Keratinocyte (primary cell): ENCODE measurements at regions not wholly inside any gene's neighbourhood (a gene's known extent, or its start where the extent isn't known, plus 50 kb on each side); places are given as distances from the start of the nearest gene placed in this dataset.

ENCODE experiments used
- DNase-seq: peaks from one replicate; pipeline ENCODE4 v3.0.0-alpha.2; 2011; ENCODE audit warnings: low read depth, missing footprints, low spot score
- FAIRE-seq: peaks from 2 replicates; lab custom pipeline; 2011; peaks lifted over from hg19 to GRCh38; lab: Jason Lieb, UNC
- H2AFZ ChIP-seq: 2 replicates; pipeline ENCODE4 v1.6.0; 2012; ENCODE audit warnings: low read length, control low read depth, inconsistent platforms; ENCODE audit not compliant: control insufficient read depth
- H3K27ac ChIP-seq: 2 replicates; pipeline ENCODE4 v1.5.1; 2011; ENCODE audit warnings: low read length; ENCODE audit not compliant: control insufficient read depth, insufficient read depth
- H3K27me3 ChIP-seq: 3 replicates; pipeline ENCODE4 v1.6.0; 2011; ENCODE audit warnings: low read length; ENCODE audit not compliant: control insufficient read depth, insufficient read depth; ENCODE audit errors: extremely low read depth
- H3K36me3 ChIP-seq, 2 experiments: 2 replicates in 1 of 2; 3 replicates in 1 of 2; pipeline ENCODE4 v1.5.1; 2011; ENCODE audit warnings: low read length in 2 of 2, mild to moderate bottlenecking in 1 of 2; ENCODE audit not compliant: control insufficient read depth in 2 of 2, insufficient read depth in 2 of 2; ENCODE audit errors: extremely low read depth in 1 of 2
- H3K4me1 ChIP-seq: 3 replicates; pipeline ENCODE4 v1.5.1; 2011; ENCODE audit warnings: low read length; ENCODE audit not compliant: control insufficient read depth, insufficient read depth; ENCODE audit errors: extremely low read depth
- H3K4me2 ChIP-seq: 3 replicates; pipeline ENCODE4 v1.6.0; 2011; ENCODE audit warnings: low read depth, low read length; ENCODE audit not compliant: control insufficient read depth, insufficient read depth; ENCODE audit errors: extremely low read depth
- H3K4me3 ChIP-seq, 3 experiments: fragments of 200-600 bp in 1 of 3; sonication (generic) in 1 of 3; 2 replicates in 2 of 3; 3 replicates in 1 of 3; pipeline ENCODE4 v1.5.1; 2011 to 2016; ENCODE audit warnings: low read length in 3 of 3, mild to moderate bottlenecking in 3 of 3, control low read depth in 2 of 3, inconsistent platforms in 1 of 3, low read depth in 1 of 3, mixed read lengths in 1 of 3, mixed run types in 1 of 3, moderate library complexity in 1 of 3; ENCODE audit not compliant: control insufficient read depth in 2 of 3, insufficient read depth in 2 of 3; ENCODE audit errors: extremely low read depth in 1 of 3
- H3K79me2 ChIP-seq: 2 replicates; pipeline ENCODE4 v1.6.0; 2012; ENCODE audit warnings: low read length; ENCODE audit not compliant: control insufficient read depth, insufficient read depth
- H3K9ac ChIP-seq: 3 replicates; pipeline ENCODE4 v1.6.0; 2011; ENCODE audit warnings: low read length; ENCODE audit not compliant: control insufficient read depth, insufficient read depth; ENCODE audit errors: extremely low read depth
- H3K9me1 ChIP-seq: 3 replicates; pipeline ENCODE4 v1.6.0; 2011; ENCODE audit warnings: low read length; ENCODE audit not compliant: control insufficient read depth, insufficient read depth; ENCODE audit errors: extremely low read depth
- H3K9me3 ChIP-seq: 2 replicates; pipeline ENCODE4 v1.5.1; 2012; ENCODE audit warnings: low read depth, low read length; ENCODE audit not compliant: control insufficient read depth
- H4K20me1 ChIP-seq: 3 replicates; pipeline ENCODE4 v1.6.0; 2011; ENCODE audit warnings: low read length; ENCODE audit not compliant: control insufficient read depth, insufficient read depth; ENCODE audit errors: extremely low read depth
- EZH2 ChIP-seq: IDR thresholded peaks from one replicate; pipeline ENCODE4 v1.6.1; 2012; ENCODE audit warnings: inconsistent platforms, mild to moderate bottlenecking, low read length, moderate library complexity
- dilution Hi-C: fragments of 300-500 bp; cut with MboI; formaldehyde crosslinking; loops from one replicate; pipeline ENCODE4 v1.7.0; 2020; ENCODE audit warnings: low sequenced_read_pairs; ENCODE audit not compliant: extremely low pct_ligation_motif_present
- TF ChIP-seq, protein P1 (sequence below), 3 experiments: IDR thresholded peaks in 1 of 3; conservative IDR thresholded peaks in 1 of 3; optimal IDR thresholded peaks in 1 of 3; 2 replicates in 2 of 3; 3 replicates in 1 of 3; pipeline versions ENCODE3 to v1.5.1; 2011; ENCODE audit warnings: low read length in 3 of 3, mild to moderate bottlenecking in 3 of 3, moderate library complexity in 2 of 3, control low read depth in 1 of 3, inconsistent platforms in 1 of 3; ENCODE audit not compliant: insufficient read depth in 2 of 3; ENCODE audit errors: extremely low read depth in 1 of 3

DNA sequence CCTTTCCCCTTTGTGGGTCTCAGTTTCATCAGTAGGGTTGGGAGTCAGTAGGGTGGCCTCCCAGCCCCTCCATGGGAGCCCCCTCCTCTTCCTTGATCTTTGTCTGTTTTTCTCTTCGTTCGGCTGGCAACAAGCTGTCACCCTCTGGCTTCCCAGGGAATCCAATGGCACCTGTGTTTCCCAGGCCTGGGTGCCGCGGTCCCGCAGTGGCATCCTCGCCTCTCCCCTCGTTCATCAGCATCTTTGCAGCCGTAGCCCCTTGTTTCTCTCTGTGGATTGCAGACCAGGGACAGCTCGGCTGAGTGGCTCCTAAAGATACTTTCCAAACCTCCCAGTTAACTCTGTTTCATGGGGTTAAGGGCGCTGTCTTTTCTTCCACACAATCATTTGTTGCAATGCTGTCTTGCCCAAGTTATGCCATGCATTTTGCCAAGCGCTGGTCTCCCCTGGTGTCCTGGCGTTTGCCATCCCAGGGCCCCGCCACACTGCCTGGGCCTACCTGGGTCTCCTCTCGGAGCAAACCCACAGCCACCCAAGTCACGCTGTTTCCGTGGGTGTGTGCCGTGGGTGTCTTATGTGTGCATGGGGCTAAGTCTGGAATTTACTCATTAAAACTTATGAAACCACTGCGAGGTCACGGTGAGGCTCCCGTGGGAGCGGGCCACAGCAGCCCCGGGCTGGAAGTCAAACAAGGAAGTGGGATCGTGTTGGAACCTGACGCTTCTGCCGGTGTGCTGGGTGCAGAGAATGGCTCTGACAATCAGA lies 189.4 kb upstream of the SHH start:
- H3K9me1 ChIP-seq, result no peaks in the 10 kb centered on the region
- no peak overlapping the region for H2AFZ ChIP-seq
- peaks cover 4% of the 10 kb centered on the region for H3K4me1 ChIP-seq
- no peaks in the 10 kb centered on the region for H3K9me3 ChIP-seq
- TF ChIP-seq, protein P1, sequence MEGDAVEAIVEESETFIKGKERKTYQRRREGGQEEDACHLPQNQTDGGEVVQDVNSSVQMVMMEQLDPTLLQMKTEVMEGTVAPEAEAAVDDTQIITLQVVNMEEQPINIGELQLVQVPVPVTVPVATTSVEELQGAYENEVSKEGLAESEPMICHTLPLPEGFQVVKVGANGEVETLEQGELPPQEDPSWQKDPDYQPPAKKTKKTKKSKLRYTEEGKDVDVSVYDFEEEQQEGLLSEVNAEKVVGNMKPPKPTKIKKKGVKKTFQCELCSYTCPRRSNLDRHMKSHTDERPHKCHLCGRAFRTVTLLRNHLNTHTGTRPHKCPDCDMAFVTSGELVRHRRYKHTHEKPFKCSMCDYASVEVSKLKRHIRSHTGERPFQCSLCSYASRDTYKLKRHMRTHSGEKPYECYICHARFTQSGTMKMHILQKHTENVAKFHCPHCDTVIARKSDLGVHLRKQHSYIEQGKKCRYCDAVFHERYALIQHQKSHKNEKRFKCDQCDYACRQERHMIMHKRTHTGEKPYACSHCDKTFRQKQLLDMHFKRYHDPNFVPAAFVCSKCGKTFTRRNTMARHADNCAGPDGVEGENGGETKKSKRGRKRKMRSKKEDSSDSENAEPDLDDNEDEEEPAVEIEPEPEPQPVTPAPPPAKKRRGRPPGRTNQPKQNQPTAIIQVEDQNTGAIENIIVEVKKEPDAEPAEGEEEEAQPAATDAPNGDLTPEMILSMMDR (optimal IDR thresholded peaks at IDR 0.05 in 1 of 3, IDR thresholded peaks at IDR 0.05 in 1 of 3, conservative IDR thresholded peaks at IDR 0.05 in 1 of 3; ENCODE audit: extremely low read depth in 1 of 3, insufficient read depth in 2 of 3, low read length in 3 of 3), result no peak
- TF ChIP-seq EZH2, result no peak
- no peak overlapping the region for H3K4me2 ChIP-seq
- no peak for DNase-seq
- no peak overlapping the region for H3K4me3 ChIP-seq
- dilution Hi-C loops, result no loop called here
- peaks cover 5% of the 10 kb centered on the region for H3K27me3 ChIP-seq
- no peak overlapping the region for H3K27ac ChIP-seq
- no peak for FAIRE-seq
- H3K36me3 ChIP-seq, result no peaks in the 10 kb centered on the region
- no peak overlapping the region for H3K9ac ChIP-seq
- no peaks in the 10 kb centered on the region for H4K20me1 ChIP-seq
- no peaks in the 10 kb centered on the region for H3K79me2 ChIP-seq

DNA sequence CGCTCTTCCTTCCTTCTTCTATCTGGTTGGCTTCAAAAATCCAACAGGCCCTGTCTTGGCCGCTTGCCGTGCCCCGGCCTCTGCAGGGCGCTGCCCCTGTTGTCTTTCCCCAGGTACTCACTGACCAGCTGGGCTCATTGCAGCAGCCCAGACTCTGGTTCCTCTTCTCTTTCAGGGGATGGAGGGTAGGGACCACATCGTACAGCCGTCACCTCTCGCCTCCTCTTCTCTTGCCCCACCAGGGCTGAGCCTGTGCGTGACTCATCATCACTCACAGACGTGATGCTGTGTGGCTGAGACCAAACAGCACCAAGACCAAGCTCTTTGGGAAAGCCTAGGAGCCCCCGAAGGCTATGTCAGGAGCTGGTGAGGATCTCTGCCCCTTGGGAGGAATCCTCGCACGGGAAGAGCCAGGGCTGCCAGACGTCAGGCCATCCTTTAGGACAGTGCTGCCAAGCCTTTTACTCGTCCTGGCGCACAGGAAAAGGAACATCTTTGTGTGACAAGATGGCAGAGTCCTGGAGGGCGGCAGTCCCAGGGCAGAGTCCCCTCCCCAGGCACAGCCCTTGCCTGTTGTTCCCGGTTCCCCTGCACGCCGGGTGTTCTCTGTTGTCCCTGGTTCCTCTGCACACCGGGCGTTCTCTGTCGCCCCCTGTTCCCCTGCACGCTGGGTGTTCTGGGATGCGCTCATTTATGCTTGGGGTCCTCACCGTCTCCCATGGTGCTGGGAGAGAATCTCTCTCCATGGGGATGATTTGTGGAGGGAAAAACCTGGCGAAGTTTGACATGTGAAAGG lies 188.5 kb upstream of the SHH start:
- no peak for DNase-seq

More for the DNA sequence above, 188.5 kb upstream of the SHH start:
- Histone ChIP-seq H3K4me1 (peaks cover 4% of the 10 kb centered on the region), H3K4me2 (no peak overlapping the region), H3K9ac (no peak overlapping the region), H3K27ac (no peak overlapping the region), H3K27me3 (peaks cover 5% of the 10 kb centered on the region), H3K9me1 (no peaks in the 10 kb centered on the region), H3K79me2 (no peaks in the 10 kb centered on the region), H2AFZ (no peak overlapping the region), H4K20me1 (no peaks in the 10 kb centered on the region), H3K9me3 (no peaks in the 10 kb centered on the region), H3K4me3 (no peak overlapping the region), H3K36me3 (no peaks in the 10 kb centered on the region)
- no peak for FAIRE-seq
- dilution Hi-C loops, result no loop called here
- no peak for TF ChIP-seq EZH2
- TF ChIP-seq, protein P1 (optimal IDR thresholded peaks at IDR 0.05 in 1 of 3, IDR thresholded peaks at IDR 0.05 in 1 of 3, conservative IDR thresholded peaks at IDR 0.05 in 1 of 3; ENCODE audit: extremely low read depth in 1 of 3, insufficient read depth in 2 of 3, low read length in 3 of 3), result no peak
